Stimulated activated CD4-positive, alpha-beta T cell treated with anti-CD3 and anti-CD28 coated beads, Interleukin-15, amount 100 ng/mL, for 1 hour (primary cell): ENCODE measurements at regions not wholly inside any gene's neighbourhood (a gene's known extent, or its start where the extent isn't known, plus 50 kb on each side); places are given as distances from the start of the nearest gene placed in this dataset.
"Not testable (repeated sequence)": the region's sequence is repeated elsewhere in the genome, so short reads cannot be mapped to it uniquely, and the experiment has no call there.

ENCODE experiments used
- DNase-seq, 2 donors: peaks; one replicate each; pipeline ENCODE4 v3.0.0-alpha.2; 2020; ENCODE audit warnings: low read depth in 1 of 2, low spot score in 1 of 2

GRCh38 chr6:12606616-12607015, 110.0 kb upstream of the PHACTR1 start:
- no peak for DNase-seq

DNA sequence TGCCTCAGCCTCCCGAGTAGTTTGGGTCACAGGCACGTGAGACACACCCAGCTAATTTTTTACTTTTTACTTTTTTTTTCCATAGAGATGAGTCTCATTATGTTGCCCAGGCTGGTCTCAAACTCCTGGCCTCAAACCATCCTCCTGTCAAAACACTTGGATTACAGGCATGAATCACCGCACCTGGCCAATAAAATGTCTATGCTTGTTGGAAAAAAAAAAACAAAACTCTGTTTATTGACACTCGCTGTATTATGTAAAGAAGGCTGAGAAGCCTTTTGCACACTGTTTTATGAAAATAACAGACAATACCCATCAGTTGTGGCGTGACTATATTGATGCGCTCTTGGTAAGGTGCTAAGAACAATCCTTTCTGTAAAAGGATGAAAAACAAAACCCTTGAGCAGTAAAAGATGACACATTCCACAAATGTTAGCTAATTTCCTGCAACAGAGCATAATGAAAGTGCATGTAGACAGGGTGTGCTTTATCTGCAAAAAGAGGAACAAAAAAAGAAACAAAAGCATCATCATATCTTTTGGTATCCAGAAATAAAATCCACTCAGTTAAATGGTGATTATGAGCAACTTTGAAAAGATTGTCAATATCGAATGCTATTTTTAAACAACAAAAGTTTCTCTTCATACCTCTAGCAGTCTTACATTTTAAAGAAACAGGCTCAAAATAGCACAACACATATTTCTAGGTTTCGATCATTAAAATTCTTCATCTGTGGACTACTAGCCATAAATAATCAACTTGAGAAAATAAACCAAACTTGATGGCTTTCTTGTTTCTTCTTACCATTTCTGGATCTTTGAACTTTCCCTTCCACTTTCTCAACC, 108.3 kb upstream of the PHACTR1 start:
- no peak for DNase-seq

DNA sequence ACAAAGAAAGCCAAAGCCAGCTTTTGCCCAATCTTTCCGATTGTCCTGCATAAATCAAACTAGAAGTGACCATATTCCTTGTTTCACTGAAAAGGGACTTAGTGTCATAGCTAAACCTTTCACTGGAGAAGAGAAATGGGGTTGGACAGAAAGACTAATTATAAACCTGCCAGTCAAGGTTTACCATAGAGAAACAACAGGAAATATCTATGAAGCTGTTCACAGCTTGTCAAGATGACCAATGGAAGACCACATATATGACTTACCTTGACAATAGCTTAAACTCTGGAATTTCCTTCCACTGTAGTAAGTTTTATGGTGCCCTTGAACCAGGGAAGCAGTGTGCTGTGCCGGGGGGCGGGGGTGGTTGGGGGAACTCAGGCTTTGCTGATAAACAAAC, 107.7 kb upstream of the PHACTR1 start:
- DNase-seq = no peak

- no peak for DNase-seq
Measured at GRCh38 chr6:12609751-12610150, 106.8 kb upstream of the PHACTR1 start.

DNA sequence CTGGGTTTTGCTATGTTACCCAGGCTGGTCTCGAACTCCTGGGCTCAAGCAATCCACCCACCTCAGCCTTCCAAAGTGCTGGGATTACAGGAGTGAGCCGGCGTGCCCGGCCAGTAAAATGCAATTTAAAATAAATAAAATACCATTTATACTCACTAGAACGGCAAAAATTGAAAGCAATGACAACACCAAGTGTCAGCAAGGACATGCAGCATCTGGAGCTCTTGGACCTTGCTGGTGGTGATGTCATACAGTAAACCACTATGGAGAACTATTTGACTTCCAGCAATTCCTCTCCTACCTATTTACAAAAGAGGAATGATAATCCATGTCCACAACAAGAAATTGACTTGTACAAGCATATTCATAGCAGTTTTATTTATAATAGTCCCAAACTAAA, 105.7 kb upstream of the PHACTR1 start:
- no peak for DNase-seq

- DNase-seq = no peak
Measured at GRCh38 chr6:12613811-12614210, 102.8 kb upstream of the PHACTR1 start.

DNA sequence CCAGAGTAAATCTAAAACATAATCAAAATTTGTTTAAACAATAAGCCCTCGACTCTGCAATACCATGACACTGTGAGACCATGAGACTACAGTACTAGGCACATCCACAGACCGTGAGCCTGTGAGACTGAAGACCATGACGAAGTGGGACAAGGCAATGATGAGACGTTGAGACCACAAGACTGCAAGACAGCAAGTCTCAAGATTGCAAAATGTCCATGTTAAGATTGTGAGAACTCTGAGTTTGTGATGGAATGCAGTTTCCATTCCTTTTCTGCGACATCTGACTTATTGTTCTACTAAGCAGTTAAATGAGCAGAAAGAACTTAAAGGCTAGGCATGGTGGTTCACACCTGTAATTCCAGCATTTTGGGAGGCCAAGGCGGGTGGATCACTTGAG, 102.1 kb upstream of the PHACTR1 start:
- DNase-seq = no peak

GRCh38 chr6:12618296-12618695, 98.3 kb upstream of the PHACTR1 start:
- DNase-seq = no peak

GRCh38 chr6:12621754-12622153, 94.8 kb upstream of the PHACTR1 start:
- no peak for DNase-seq

GRCh38 chr6:12622566-12622965, 94.0 kb upstream of the PHACTR1 start:
- DNase-seq = no peak

GRCh38 chr6:12624142-12624837, 92.3 kb upstream of the PHACTR1 start:
- DNase-seq = no peak

- no peak for DNase-seq
Measured at GRCh38 chr6:12627053-12627452, 89.5 kb upstream of the PHACTR1 start.

- no peak for DNase-seq
Measured at GRCh38 chr6:12628327-12628726, 88.2 kb upstream of the PHACTR1 start.

DNA sequence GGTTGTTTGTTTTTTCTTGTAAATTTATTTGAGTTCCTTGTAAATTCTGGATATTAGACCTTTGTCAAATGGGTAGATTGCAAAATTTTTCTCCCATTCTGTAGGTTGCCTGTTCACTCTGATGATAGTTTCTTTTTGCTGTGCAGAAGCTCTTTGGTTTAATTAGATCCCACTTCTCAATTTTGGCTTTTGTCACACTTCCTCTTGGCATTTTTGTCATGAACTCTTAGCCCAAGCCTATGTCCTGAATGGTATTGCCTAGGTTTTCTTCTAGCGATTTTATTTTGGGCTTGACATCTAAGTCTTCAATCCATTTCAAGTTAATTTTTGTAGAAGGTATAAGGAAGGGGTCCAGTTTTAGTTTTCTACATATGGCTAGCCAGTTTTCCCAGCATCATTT, 82.8 kb upstream of the PHACTR1 start:
- DNase-seq = not testable (repeated sequence)

DNA sequence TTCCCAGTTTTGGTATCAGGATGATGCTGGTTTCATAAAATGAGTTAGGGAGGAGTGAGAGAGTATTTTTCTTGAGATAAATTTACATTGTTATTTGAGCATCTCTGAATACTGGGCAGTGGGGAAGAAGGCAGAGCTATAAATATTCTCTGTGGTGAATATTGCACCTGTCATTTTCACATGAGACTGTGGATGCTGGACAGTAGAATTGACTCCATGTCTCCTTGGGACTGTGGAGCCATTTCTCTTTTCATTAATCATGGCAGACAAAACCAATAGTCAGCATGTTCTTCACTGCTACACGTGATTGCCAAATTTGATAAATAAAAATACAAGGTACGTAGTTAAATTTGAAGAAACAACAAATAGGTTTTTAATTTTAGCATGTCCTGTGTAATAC, 81.2 kb upstream of the PHACTR1 start:
- DNase-seq = no peak

DNA sequence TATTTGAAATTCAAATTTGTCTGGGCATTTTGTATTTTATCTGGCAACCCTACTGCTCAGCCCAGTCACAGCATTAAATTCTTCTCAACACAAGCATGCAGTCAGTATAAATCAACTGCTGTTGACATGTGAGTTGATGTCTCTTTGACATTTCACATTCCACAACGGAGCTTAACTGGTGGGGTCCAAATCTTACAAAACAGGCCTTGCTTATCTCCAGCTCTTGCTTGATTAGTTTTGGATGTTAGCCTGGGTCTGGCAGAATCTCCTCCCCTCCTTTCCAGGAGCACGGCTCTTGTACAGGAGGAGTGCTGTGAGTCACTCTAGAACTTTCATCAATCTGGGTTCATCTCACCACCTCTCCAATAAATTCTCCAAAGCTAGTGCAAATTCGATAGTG, 80.8 kb upstream of the PHACTR1 start:
- DNase-seq = no peak

DNA sequence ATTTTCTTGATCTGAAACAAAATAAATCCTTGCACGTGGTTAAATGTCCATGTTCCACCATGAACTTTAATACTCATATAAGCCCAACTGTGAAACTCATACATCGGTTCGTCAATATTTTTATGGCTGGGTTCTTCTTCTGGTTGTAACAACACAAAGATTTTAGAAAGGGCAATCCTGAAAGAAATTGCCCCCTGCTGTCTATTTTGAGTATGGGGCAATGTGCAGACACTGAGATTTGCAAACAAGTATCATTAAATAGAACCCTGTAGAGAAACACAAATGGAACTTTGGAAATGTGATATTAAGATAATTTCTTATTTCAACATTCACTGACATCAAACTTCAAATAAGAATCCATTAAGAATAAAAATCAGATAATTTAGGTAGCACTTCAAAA, 80.2 kb upstream of the PHACTR1 start:
- no peak for DNase-seq

DNA sequence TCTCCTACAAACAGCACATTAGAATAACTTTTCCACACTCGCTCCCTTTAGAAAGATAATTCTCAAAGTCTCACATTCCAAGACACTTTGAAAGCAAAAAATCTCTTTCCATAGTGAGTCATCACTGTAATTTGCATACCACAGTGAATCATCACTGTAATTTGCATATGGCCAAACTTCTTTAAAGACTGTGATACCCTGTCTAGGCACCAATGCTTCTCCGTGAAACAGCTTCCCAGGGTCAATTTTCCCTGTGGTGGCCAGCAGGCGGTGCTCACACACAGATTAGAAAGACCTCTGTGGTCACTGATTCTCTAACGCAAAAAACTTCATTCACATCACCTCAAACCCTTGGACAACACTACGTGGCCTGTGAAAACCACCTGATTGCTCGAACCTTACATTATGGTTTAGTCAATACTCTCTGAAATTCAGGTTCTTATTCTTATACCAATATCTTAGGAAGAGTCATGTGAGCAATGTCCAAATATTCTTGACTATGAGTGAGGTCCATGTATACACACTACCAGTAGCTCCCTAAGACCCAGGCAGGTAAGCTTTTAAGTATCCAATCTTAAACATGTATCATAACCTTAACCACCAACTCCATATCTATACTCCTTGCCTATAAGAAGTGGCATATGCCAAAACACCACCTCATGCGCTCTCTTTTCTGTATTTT, 78.5 kb upstream of the PHACTR1 start:
- peak in 1 of 2 donors; percentile 5 for DNase-seq

GRCh38 chr6:12640438-12640837, 76.1 kb upstream of the PHACTR1 start:
- no peak for DNase-seq

GRCh38 chr6:12641785-12642184, 74.8 kb upstream of the PHACTR1 start:
- not testable (repeated sequence) for DNase-seq

- DNase-seq = no peak
Measured at GRCh38 chr6:12645941-12646340, 70.6 kb upstream of the PHACTR1 start.

- DNase-seq = no peak
Measured at GRCh38 chr6:12648171-12648570, 68.4 kb upstream of the PHACTR1 start.
